ENCODE measurements at regions not wholly inside any gene's neighbourhood (a gene's known extent, or its start where the extent isn't known, plus 50 kb on each side); places are given as distances from the start of the nearest gene placed in this dataset.

- no peak for DNase-seq (ENCODE audit: low read depth in 1 of 2, low spot score in 1 of 2)
- H3K4me3 ChIP-seq (replicated peaks; ENCODE audit: insufficient read depth, low read length): no peak overlapping the region
- TF ChIP-seq SPI1 (IDR thresholded peaks at IDR 0.05; ENCODE audit: borderline replicate concordance, low read depth) (no peak), CTCF (IDR thresholded peaks at IDR 0.05; ENCODE audit: insufficient read depth, low read length) (no peak), POLR2AphosphoS5 (IDR thresholded peaks at IDR 0.05; ENCODE audit: low read depth) (no peak), GABPA (IDR thresholded peaks at IDR 0.05; ENCODE audit: low read depth) (no peak), REST (IDR thresholded peaks at IDR 0.05; ENCODE audit: insufficient replicate concordance, low read depth) (no peak)
- H3K27me3 ChIP-seq (ENCODE audit: insufficient read depth, poor library complexity, severe bottlenecking): no peaks in the 10 kb centered on the region
- H3K27ac ChIP-seq (replicated peaks): no peak overlapping the region
These were observed 766.2 kb upstream of the LRRC4C start for GRCh38 chr11:42225664-42226063.

GRCh38 chr11:42232673-42233072, 773.2 kb upstream of the LRRC4C start:
- TF ChIP-seq CTCF (IDR thresholded peaks at IDR 0.05; ENCODE audit: insufficient read depth, low read length): no peak
- no peak for TF ChIP-seq REST (IDR thresholded peaks at IDR 0.05; ENCODE audit: insufficient replicate concordance, low read depth)
- TF ChIP-seq SPI1 (IDR thresholded peaks at IDR 0.05; ENCODE audit: borderline replicate concordance, low read depth): no peak
- no peak for TF ChIP-seq POLR2AphosphoS5 (IDR thresholded peaks at IDR 0.05; ENCODE audit: low read depth)
- no peak for TF ChIP-seq GABPA (IDR thresholded peaks at IDR 0.05; ENCODE audit: low read depth)
- no peak overlapping the region for H3K4me3 ChIP-seq (replicated peaks; ENCODE audit: insufficient read depth, low read length)
- H3K27me3 ChIP-seq (ENCODE audit: insufficient read depth, poor library complexity, severe bottlenecking): no peaks in the 10 kb centered on the region
- no peak overlapping the region for H3K27ac ChIP-seq (replicated peaks)
- no peak for DNase-seq (ENCODE audit: low read depth in 1 of 2, low spot score in 1 of 2)

- DNase-seq (ENCODE audit: low read depth in 1 of 2, low spot score in 1 of 2): no peak
- no peak overlapping the region for H3K27ac ChIP-seq (replicated peaks)
- no peaks in the 10 kb centered on the region for H3K27me3 ChIP-seq (ENCODE audit: insufficient read depth, poor library complexity, severe bottlenecking)
- no peak for TF ChIP-seq POLR2AphosphoS5 (IDR thresholded peaks at IDR 0.05; ENCODE audit: low read depth)
- no peak for TF ChIP-seq GABPA (IDR thresholded peaks at IDR 0.05; ENCODE audit: low read depth)
- H3K4me3 ChIP-seq (replicated peaks; ENCODE audit: insufficient read depth, low read length): no peak overlapping the region
These were observed 775.0 kb upstream of the LRRC4C start for GRCh38 chr11:42234451-42234951.

- H3K27ac ChIP-seq (replicated peaks): no peak overlapping the region
- no peak for DNase-seq (ENCODE audit: low read depth in 1 of 2, low spot score in 1 of 2)
- H3K27me3 ChIP-seq (ENCODE audit: insufficient read depth, poor library complexity, severe bottlenecking): no peaks in the 10 kb centered on the region
- TF ChIP-seq REST (IDR thresholded peaks at IDR 0.05; ENCODE audit: insufficient replicate concordance, low read depth) (no peak), POLR2AphosphoS5 (IDR thresholded peaks at IDR 0.05; ENCODE audit: low read depth) (no peak), GABPA (IDR thresholded peaks at IDR 0.05; ENCODE audit: low read depth) (no peak), CTCF (IDR thresholded peaks at IDR 0.05; ENCODE audit: insufficient read depth, low read length) (no peak), SPI1 (IDR thresholded peaks at IDR 0.05; ENCODE audit: borderline replicate concordance, low read depth) (no peak)
- H3K4me3 ChIP-seq (replicated peaks; ENCODE audit: insufficient read depth, low read length): no peak overlapping the region
These were observed 778.3 kb upstream of the LRRC4C start for GRCh38 chr11:42237701-42238235.
